Esophagus muscularis mucosa (tissue), 3 donors: ENCODE measurements at regions not wholly inside any gene's neighbourhood (a gene's known extent, or its start where the extent isn't known, plus 50 kb on each side); places are given as distances from the start of the nearest gene placed in this dataset.

Experiments used
- POLR2A ChIP-seq: fragments of 450-650 bp; IDR thresholded peaks from one replicate; pipeline ENCODE4 v1.6.1; 2017; ENCODE audit warnings: antibody characterized with exemption, moderate library complexity, mild to moderate bottlenecking, low read depth
- TF ChIP-seq, protein P1 (sequence below), 3 experiments: fragments of 200-600 bp in 2 of 3; fragments of 450-650 bp in 1 of 3; sonication (generic) in 2 of 3; IDR thresholded peaks; one replicate each; pipeline ENCODE4 v1.5.1; 2017 to 2019; ENCODE audit warnings: antibody characterized with exemption in 3 of 3, mild to moderate bottlenecking in 2 of 3, moderate library complexity in 1 of 3

DNA sequence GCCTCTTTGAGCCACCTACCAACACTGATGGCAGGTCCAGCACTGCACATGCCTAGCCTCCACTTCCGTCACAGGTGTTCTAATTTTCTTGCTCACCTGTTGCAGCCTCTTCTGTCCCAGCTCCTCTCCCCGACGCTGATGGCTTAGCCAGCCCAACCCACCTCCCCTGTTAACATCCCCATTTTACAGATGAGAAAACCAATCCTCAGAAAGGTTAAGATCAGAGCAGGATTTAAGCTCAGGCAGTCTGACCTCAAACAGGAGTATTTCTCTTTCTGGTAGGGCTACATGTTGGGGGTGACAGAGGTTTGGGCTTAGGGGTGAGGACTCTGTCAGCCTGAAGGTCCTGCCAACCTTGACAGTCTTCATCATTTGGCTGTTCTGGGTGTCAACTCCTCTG lies 74.5 kb upstream of the PITX1 start:
- TF ChIP-seq, protein P1, sequence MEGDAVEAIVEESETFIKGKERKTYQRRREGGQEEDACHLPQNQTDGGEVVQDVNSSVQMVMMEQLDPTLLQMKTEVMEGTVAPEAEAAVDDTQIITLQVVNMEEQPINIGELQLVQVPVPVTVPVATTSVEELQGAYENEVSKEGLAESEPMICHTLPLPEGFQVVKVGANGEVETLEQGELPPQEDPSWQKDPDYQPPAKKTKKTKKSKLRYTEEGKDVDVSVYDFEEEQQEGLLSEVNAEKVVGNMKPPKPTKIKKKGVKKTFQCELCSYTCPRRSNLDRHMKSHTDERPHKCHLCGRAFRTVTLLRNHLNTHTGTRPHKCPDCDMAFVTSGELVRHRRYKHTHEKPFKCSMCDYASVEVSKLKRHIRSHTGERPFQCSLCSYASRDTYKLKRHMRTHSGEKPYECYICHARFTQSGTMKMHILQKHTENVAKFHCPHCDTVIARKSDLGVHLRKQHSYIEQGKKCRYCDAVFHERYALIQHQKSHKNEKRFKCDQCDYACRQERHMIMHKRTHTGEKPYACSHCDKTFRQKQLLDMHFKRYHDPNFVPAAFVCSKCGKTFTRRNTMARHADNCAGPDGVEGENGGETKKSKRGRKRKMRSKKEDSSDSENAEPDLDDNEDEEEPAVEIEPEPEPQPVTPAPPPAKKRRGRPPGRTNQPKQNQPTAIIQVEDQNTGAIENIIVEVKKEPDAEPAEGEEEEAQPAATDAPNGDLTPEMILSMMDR (IDR thresholded peaks at IDR 0.05): no peak
- no peak for TF ChIP-seq POLR2A
